ENCODE measurements at regions not wholly inside any gene's neighbourhood (a gene's known extent, or its start where the extent isn't known, plus 50 kb on each side); places are given as distances from the start of the nearest gene placed in this dataset.

DNA sequence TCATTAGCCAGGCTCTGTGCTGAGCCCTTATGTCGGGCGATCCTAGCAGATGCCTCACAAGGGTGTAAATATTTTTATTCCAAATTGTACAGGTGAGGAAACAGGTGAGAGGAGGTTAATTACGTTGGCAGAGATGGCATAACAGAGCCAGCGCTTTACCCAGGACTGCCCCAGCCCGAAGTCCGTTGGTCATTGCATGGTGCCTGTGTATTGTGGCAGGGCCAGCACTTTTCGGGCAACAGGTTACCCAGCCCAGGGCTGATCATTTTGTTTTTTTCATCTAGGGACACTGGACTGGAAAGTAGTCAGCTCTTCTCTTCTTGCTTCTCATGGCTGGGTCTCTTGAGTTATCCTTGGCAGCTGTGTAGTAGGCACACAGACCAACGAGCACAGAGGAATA, 202.2 kb upstream of the NAV2 start:
- TF ChIP-seq, protein P1, sequence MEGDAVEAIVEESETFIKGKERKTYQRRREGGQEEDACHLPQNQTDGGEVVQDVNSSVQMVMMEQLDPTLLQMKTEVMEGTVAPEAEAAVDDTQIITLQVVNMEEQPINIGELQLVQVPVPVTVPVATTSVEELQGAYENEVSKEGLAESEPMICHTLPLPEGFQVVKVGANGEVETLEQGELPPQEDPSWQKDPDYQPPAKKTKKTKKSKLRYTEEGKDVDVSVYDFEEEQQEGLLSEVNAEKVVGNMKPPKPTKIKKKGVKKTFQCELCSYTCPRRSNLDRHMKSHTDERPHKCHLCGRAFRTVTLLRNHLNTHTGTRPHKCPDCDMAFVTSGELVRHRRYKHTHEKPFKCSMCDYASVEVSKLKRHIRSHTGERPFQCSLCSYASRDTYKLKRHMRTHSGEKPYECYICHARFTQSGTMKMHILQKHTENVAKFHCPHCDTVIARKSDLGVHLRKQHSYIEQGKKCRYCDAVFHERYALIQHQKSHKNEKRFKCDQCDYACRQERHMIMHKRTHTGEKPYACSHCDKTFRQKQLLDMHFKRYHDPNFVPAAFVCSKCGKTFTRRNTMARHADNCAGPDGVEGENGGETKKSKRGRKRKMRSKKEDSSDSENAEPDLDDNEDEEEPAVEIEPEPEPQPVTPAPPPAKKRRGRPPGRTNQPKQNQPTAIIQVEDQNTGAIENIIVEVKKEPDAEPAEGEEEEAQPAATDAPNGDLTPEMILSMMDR (IDR thresholded peaks at IDR 0.05) = no peak
- TF ChIP-seq POLR2AphosphoS5 (IDR thresholded peaks at IDR 0.05) (no peak), POLR2A (IDR thresholded peaks at IDR 0.05) (no peak)

All from transverse colon (tissue), 4 donors.